GM12891 (cell line): ENCODE measurements at regions not wholly inside any gene's neighbourhood (a gene's known extent, or its start where the extent isn't known, plus 50 kb on each side); places are given as distances from the start of the nearest gene placed in this dataset.
A peak's percentile ranks its signal among the peaks of the same experiment; 100 is the strongest.

ENCODE experiments used
- DNase-seq: peaks from one replicate; pipeline ENCODE4 v3.0.0; 2011; ENCODE audit warnings: low spot score; ENCODE audit not compliant: insufficient read length
- FAIRE-seq: peaks from 2 replicates; lab custom pipeline; 2011; peaks lifted over from hg19 to GRCh38; lab: Jason Lieb, UNC
- PAX5 ChIP-seq: IDR thresholded peaks from 2 replicates; pipeline ENCODE4 v1.6.1; 2011; ENCODE audit warnings: low read length, moderate library complexity, mild to moderate bottlenecking; ENCODE audit not compliant: insufficient read depth, severe bottlenecking
- POLR2A ChIP-seq: IDR thresholded peaks from 2 replicates; pipeline ENCODE4 v1.6.1; 2011; ENCODE audit warnings: low read depth, low read length, control low read depth
- POLR2AphosphoS5 ChIP-seq: IDR thresholded peaks from 2 replicates; pipeline ENCODE4 v1.6.1; 2011; ENCODE audit warnings: low read depth, low read length, control low read depth
- POU2F2 ChIP-seq: IDR thresholded peaks from 2 replicates; pipeline ENCODE4 v1.6.1; 2011; ENCODE audit warnings: low read depth, mild to moderate bottlenecking, control low read depth, low read length, moderate library complexity
- SPI1 ChIP-seq: IDR thresholded peaks from 2 replicates; pipeline ENCODE4 v1.6.1; 2011; ENCODE audit warnings: low read depth, low read length, control low read depth
- TAF1 ChIP-seq: IDR thresholded peaks from 2 replicates; pipeline ENCODE4 v1.6.1; 2011; ENCODE audit warnings: low read depth, low read length, control low read depth

DNA sequence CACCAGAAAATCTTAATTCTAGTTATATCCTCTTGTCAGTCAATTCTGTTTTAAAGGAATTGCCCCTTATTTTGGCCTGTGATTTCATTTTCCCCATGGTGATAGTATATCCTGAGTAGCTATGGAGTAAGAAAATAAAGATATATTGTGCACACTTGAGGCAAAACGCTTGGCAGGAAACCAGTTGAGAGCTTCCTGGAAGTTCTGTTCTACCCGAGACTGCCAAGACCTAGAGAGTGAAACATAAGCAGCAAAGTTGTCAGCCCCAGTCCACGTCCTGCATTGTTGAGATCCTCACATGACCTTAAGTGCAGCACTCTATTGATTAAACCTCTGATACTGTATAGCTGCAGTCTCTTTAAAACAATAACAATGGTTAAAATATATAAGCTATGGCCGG, 235.2 kb downstream of the CDC14C start:
- FAIRE-seq: no peak

DNA sequence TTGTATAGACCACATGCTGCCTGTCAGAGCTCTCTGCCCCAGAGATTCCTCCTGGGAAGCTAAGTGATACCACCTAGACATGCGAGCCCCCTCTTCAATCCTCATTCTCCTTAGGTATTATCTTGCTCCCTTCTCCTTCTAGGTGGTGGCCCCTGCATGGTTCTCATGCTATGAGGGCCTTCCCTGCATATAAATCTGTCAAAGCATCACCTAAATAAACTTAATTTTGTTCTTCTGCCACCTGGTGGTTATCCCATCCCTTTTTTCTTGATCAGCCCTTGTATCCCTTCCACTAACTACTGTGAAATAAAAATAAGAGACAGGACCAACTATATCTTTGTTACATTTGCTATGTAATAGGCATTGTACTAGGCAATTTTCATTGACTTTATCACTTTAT, 242.1 kb downstream of the CDC14C start:
- no peak for DNase-seq
- TF ChIP-seq POU2F2: no peak
- TF ChIP-seq SPI1: no peak
- no peak for TF ChIP-seq POLR2AphosphoS5
- TF ChIP-seq TAF1: no peak
- no peak for TF ChIP-seq POLR2A
- TF ChIP-seq PAX5: no peak
- FAIRE-seq: no peak

More for the DNA sequence above, 235.2 kb downstream of the CDC14C start:
- no peak for DNase-seq
- no peak for TF ChIP-seq POLR2AphosphoS5
- no peak for TF ChIP-seq PAX5
- TF ChIP-seq POLR2A: no peak
- no peak for TF ChIP-seq TAF1
- TF ChIP-seq SPI1: no peak
- TF ChIP-seq POU2F2: no peak

DNA sequence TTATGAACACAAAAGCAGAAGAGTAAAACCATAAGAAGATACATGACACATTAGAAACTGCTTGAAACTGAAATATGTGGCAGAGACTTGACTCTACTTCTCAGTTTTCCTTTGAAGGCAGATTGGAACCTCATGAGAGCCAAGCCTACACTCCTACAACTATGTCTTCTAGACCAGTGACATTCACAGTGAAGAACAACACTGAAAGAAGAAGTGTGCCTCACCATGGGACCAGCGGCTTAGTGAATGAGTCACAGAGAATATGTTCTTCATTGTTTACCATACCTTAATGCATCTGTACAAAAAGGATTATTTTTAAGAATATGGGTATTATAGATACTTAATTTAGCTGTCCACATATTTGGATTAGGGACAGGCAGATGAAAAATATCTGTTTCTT, 248.3 kb downstream of the CDC14C start:
- no peak for TF ChIP-seq POLR2AphosphoS5
- TF ChIP-seq PAX5: no peak
- no peak for TF ChIP-seq SPI1
- TF ChIP-seq POU2F2: no peak
- TF ChIP-seq TAF1: no peak
- TF ChIP-seq POLR2A: no peak
- DNase-seq (no peak), FAIRE-seq (no peak)

DNA sequence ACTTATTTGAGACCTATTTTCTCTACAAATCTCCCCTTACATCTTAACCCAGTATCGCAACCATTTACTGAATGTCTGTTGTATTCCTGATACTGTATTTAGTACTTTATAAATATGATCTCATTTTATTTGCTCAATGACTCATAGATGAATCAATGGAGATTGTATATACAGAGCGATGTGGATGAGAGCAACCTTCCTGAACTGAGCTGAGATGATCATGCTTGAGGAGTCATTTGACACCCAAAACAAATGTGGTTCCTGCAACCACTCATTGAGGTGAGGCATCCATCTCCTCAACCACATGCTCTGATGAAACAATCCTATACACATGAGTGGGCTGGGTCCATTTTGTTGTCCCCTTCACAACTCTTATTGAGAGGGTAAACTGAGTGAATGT, 250.0 kb downstream of the CDC14C start:
- TF ChIP-seq TAF1 (no peak), SPI1 (no peak), POLR2A (no peak), POLR2AphosphoS5 (no peak)
- FAIRE-seq (no peak), DNase-seq (no peak)

DNA sequence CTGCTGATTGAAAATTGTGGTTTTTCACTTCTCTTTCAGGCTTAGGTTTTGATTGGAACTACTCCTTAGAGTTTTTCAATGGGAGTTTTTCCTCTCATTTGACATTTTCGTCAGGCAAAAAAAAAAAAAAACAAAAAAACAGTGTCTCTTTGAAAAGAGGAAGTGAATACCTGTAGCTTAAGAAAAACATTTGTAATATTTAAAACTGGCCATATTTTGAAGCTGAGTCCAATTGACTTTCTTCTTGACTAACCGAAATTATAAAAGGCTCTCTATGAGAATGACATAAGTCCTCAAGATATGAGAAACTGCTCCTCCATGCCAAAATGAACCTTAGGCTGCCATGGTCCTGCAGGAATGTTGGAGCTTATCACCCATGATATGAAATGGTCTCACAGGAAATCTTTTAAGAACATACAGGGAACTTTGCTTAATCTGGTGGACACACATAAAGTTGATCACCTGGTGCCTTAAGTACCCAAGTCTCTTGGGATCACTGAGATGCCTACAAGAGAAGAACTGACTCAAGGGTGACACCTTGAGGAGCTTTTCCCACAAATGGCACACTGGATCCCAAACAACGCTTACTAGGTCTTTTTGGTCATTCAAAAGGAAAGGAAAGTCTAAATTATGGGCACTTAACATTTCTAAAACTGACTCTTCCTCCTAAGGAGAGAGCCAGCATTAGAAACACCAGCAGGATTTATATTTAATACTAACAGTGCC, 263.4 kb downstream of the CDC14C start:
- TF ChIP-seq SPI1 (peak; percentile 53; the same call in 1 of the 2 replicates), TAF1 (no peak), POU2F2 (no peak), POLR2A (no peak)
- FAIRE-seq (no peak), DNase-seq (no peak)

DNA sequence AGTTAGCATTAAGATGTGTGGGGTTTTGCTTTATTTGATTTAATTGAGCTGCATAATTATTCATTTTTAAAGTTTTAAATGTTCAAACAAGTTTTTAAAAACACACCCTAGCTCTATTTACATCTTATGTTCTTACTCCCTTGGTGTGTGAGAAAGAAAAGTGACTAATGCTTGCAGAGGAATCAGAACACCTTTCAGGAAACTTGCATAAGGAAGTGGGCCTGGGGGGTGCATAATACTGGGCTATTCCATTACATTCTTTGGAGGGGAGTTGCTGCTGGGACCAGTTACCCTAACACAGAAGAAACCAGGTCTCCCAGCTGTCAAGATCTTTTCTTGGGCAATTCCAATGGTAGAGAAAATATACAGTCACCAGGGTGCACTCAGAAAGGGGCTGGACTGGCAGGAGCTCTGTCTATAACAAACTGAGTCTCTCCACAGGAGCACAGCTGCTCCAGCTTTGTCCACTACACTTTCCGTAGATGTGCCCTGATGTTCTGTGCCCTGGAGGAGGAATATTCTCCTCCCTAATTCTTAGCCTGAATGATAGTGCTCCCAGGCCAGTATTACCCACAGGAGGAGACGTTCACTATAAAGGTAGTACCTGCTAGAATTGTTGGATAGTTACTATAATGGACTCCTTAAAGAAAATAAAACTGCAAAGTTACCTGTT, 304.2 kb downstream of the CDC14C start:
- FAIRE-seq (no peak), DNase-seq (no peak)
- TF ChIP-seq TAF1: no peak
- TF ChIP-seq POLR2A: no peak
- TF ChIP-seq POLR2AphosphoS5: no peak
- no peak for TF ChIP-seq POU2F2
- TF ChIP-seq PAX5: no peak
- no peak for TF ChIP-seq SPI1

DNA sequence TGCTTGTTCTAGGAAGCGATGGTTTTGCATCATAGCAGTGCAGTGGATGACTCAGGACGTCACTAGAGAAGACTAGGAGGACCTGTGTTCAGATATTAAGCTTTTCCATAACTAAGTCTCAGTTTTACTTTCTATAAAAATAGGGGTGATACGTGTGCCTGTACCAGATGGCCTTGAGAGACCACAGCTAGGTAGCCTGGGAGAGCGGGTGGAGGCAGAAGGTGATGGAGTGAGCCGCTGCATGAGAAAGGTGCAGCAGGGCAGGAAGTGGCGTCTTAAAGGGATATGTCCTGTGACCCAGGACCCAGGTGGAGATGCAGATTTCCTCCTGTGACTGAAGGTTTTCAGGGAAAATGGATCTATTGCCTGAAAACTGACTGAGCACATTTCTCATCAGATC, 304.9 kb downstream of the CDC14C start:
- DNase-seq: no peak
- FAIRE-seq: no peak
- no peak for TF ChIP-seq PAX5

DNA sequence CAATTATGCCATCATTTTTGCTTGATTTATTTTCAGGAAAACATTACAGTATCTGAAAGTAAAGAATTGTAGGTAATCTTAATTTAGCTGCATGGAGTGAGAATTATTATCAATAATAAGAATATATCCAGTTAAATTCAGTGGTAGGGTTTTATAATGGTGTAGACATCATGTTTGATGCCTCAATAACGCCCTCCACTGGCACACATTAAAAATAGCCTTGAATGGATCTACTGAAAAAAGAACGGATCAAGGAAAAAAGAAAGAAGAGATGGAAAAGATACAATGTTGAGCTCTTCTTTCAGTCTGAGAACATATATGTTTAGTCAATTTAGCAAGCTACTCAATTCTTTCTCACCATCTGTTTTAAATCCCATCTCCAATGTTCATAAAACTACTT, 319.2 kb downstream of the CDC14C start:
- FAIRE-seq (no peak), DNase-seq (no peak)
- no peak for TF ChIP-seq TAF1
- no peak for TF ChIP-seq SPI1
- no peak for TF ChIP-seq POLR2AphosphoS5
- no peak for TF ChIP-seq PAX5
- no peak for TF ChIP-seq POLR2A
- TF ChIP-seq POU2F2: no peak

DNA sequence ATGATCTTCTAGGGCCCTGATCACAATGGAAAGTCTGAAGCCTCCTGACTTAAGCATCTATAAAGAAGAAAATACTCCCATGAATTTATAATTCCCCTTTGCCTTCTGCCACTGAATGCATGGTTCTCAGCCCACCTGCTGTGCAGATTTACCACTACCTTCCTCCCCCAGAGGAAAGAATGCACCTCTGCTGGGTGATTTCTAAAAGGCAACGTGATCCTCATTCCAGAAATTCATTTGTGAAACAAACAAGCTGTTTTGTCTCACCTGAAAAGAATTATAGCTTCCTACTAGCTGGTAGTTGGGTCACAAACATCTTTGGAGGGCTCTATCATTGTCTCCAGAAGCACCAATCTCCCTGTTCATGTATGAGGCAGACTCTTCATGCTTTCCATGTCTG, 320.2 kb downstream of the CDC14C start:
- FAIRE-seq: no peak
- no peak for DNase-seq
- TF ChIP-seq POU2F2 (no peak), POLR2A (no peak), POLR2AphosphoS5 (no peak), TAF1 (no peak), PAX5 (no peak), SPI1 (no peak)

DNA sequence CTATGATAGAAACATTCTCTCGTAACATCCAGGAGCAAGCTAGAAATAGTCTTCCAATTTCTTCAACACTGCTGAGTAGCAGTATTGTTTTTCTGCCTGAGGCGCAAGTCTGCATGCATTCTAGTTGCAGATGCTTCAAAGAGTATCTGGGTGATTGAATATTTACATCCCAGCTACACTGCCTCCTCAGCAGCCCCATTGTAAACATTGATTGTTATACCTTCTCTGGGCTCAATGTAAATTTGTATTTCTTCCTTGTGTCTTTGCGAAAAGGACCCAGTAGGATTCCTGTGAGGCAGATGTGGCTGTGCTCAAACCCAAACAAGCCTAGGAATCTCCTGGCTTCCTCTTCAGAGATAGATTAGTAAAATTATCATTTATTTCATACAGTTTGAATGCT, 320.7 kb downstream of the CDC14C start:
- FAIRE-seq: no peak

DNA sequence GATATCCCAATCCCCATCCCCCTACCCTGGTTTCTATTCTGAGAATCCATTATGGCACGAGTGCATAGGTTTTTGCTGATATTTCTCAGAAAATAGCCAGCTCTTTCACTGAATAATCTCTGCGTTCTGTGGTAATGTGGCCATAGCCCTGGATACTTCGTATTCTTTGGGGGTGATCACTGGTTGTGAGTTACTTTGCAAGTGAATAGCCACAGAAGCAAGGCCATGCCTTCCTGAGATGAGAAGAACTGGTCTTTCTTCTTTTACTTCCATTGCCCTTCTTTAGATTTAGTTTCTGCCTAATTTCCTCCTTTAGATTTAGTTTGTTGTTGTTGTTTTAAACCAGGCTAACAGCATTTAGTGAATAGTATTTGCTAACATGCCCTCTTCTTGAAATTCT, 323.4 kb downstream of the CDC14C start:
- FAIRE-seq: no peak

More for the DNA sequence above, 320.7 kb downstream of the CDC14C start:
- TF ChIP-seq PAX5: no peak
- DNase-seq: no peak

More for the DNA sequence above, 323.4 kb downstream of the CDC14C start:
- TF ChIP-seq POU2F2: no peak
- TF ChIP-seq POLR2AphosphoS5: no peak
- no peak for TF ChIP-seq PAX5
- TF ChIP-seq POLR2A: no peak
- DNase-seq: no peak
